ENCODE measurements at regions not wholly inside any gene's neighbourhood (a gene's known extent, or its start where the extent isn't known, plus 50 kb on each side); places are given as distances from the start of the nearest gene placed in this dataset.

DNA sequence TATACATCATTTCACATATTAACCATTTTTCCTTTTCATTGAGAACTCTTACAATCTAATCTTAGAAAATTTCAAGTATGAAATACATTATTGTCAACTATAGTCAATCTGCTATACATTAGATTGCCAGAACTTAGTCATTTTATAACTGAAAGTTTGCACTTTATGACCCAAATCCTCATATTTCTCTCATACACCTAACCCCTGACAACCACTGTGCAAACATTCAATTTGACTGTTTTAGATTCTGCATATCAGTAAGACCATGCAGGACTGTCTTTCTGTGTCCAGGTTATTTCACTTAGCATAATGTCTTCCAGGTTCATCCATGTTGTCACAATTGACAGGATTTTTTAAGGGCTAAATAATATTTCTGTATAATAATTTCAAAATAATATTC lies 1299.0 kb upstream of the B3GALT2 start:
- H3K27me3 ChIP-seq (replicated peaks; ENCODE audit: insufficient read depth) = no peaks in the 10 kb centered on the region
- H3K4me1 ChIP-seq (ENCODE audit: control insufficient read depth in 1 of 2, low read depth in 2 of 2) = no peaks in the 10 kb centered on the region
- no peak overlapping the region for H3K27ac ChIP-seq
- DNase-seq (ENCODE audit: low spot score) (no peak), ATAC-seq (ENCODE audit: insufficient number of reproducible peaks, low FRiP score, low read depth) (no peak)
- H3K4me3 ChIP-seq = no peak overlapping the region
- no peaks in the 10 kb centered on the region for H3K36me3 ChIP-seq
- TF ChIP-seq, protein P1, sequence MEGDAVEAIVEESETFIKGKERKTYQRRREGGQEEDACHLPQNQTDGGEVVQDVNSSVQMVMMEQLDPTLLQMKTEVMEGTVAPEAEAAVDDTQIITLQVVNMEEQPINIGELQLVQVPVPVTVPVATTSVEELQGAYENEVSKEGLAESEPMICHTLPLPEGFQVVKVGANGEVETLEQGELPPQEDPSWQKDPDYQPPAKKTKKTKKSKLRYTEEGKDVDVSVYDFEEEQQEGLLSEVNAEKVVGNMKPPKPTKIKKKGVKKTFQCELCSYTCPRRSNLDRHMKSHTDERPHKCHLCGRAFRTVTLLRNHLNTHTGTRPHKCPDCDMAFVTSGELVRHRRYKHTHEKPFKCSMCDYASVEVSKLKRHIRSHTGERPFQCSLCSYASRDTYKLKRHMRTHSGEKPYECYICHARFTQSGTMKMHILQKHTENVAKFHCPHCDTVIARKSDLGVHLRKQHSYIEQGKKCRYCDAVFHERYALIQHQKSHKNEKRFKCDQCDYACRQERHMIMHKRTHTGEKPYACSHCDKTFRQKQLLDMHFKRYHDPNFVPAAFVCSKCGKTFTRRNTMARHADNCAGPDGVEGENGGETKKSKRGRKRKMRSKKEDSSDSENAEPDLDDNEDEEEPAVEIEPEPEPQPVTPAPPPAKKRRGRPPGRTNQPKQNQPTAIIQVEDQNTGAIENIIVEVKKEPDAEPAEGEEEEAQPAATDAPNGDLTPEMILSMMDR (IDR thresholded peaks at IDR 0.05) = no peak
- H3K9me3 ChIP-seq = no peaks in the 10 kb centered on the region

DNA sequence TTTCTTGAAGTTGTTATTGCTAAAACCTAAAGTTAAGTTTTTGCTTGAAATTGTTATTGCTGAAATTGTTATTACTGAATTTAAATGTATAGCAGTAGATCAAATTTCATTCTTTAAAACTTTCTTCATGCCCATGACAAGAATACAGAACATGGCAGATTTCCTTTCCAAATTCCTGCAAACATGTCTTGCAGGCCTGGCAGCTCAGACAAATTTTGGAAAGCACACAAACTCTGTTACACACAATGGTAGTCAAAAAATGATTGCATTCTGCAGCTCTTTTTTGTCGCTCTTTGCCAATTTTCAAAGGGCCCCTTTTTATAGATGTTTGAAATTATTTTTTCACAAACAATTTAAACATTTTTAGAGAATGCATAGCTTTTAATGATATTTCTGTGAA lies 1292.3 kb upstream of the B3GALT2 start:
- Histone ChIP-seq H3K27ac (no peak overlapping the region), H3K36me3 (no peaks in the 10 kb centered on the region), H3K27me3 (replicated peaks; ENCODE audit: insufficient read depth) (no peaks in the 10 kb centered on the region), H3K4me3 (no peak overlapping the region), H3K9me3 (no peaks in the 10 kb centered on the region), H3K4me1 (ENCODE audit: control insufficient read depth in 1 of 2, low read depth in 2 of 2) (no peaks in the 10 kb centered on the region)
- DNase-seq (ENCODE audit: low spot score) (no peak), ATAC-seq (ENCODE audit: insufficient number of reproducible peaks, low FRiP score, low read depth) (no peak)
- TF ChIP-seq, protein P1 (IDR thresholded peaks at IDR 0.05) = no peak

DNA sequence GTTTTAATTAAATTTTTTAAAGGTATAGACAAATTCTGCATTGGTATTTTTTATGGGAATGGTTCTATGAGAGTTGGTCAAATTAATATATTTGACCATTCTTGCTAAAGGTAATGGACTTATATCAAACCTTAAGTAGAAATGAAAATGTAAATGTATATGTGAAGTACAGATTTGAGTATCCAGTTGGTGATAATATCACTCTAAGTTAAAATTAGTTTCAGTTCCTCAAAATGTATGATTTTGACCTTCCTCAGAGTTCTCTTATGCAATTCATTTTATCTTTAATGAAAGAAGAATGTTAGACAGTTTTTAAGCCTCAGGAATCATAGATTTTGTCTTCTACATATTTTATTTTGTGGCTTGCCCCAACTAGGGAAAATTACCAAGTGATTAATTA lies 1291.5 kb upstream of the B3GALT2 start:
- Histone ChIP-seq H3K9me3 (no peaks in the 10 kb centered on the region), H3K27ac (no peak overlapping the region), H3K4me3 (no peak overlapping the region), H3K27me3 (replicated peaks; ENCODE audit: insufficient read depth) (no peaks in the 10 kb centered on the region), H3K4me1 (ENCODE audit: control insufficient read depth in 1 of 2, low read depth in 2 of 2) (no peaks in the 10 kb centered on the region), H3K36me3 (no peaks in the 10 kb centered on the region)
- no peak for DNase-seq (ENCODE audit: low spot score)
- TF ChIP-seq, protein P1 (IDR thresholded peaks at IDR 0.05) = no peak
- ATAC-seq (ENCODE audit: insufficient number of reproducible peaks, low FRiP score, low read depth) = no peak

DNA sequence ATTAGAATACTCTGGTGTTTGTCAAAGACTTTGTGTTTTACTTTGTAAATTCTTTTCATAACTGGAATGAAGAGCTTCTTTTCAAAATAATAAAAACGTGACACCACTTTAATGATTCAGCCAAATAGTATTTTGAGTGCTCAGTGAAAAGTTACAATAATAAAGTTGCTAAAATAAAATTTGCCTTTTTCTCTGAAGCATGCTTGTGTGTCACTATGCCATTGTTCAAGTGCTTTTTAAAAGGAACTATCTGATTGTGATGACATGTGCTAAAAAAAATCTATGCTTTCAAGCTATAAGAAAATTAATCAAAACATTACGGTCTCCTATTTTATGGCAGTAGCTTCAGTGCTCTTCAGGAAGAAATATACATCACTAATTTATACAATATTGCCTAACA lies 1290.5 kb upstream of the B3GALT2 start:
- H3K27ac ChIP-seq = no peak overlapping the region
- no peak for ATAC-seq (ENCODE audit: insufficient number of reproducible peaks, low FRiP score, low read depth)

DNA sequence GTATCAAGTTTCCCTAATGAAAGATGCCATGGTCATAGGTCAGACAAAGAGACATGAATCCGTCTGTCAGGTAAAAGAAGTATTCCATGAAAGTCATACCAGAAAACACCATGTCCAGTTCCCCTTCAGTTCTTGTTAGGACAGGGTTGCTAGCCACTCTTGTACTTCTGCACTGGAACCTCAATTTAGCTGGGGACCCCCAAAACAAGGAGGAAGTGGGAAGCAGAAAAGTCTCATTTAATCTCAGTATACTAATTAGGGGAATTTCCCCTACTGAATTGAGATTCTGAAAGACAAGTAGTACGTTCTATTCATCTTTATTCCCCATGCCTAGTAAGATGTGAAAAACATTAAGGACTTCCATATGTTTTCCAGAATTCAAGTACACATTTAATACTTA lies 1289.9 kb upstream of the B3GALT2 start:
- ATAC-seq (ENCODE audit: insufficient number of reproducible peaks, low FRiP score, low read depth) (no peak), DNase-seq (ENCODE audit: low spot score) (no peak)
- Histone ChIP-seq H3K27me3 (replicated peaks; ENCODE audit: insufficient read depth) (no peaks in the 10 kb centered on the region), H3K4me1 (ENCODE audit: control insufficient read depth in 1 of 2, low read depth in 2 of 2) (no peaks in the 10 kb centered on the region), H3K4me3 (no peak overlapping the region), H3K36me3 (no peaks in the 10 kb centered on the region), H3K9me3 (no peaks in the 10 kb centered on the region), H3K27ac (no peak overlapping the region)
- TF ChIP-seq, protein P1 (IDR thresholded peaks at IDR 0.05) = no peak

More for the DNA sequence above, 1290.5 kb upstream of the B3GALT2 start:
- no peak for DNase-seq (ENCODE audit: low spot score)
- no peaks in the 10 kb centered on the region for H3K9me3 ChIP-seq
- TF ChIP-seq, protein P1 (IDR thresholded peaks at IDR 0.05) = no peak
- no peaks in the 10 kb centered on the region for H3K4me1 ChIP-seq (ENCODE audit: control insufficient read depth in 1 of 2, low read depth in 2 of 2)
- no peaks in the 10 kb centered on the region for H3K27me3 ChIP-seq (replicated peaks; ENCODE audit: insufficient read depth)
- H3K4me3 ChIP-seq = no peak overlapping the region
- no peaks in the 10 kb centered on the region for H3K36me3 ChIP-seq
